ENCODE measurements at regions not wholly inside any gene's neighbourhood (a gene's known extent, or its start where the extent isn't known, plus 50 kb on each side); places are given as distances from the start of the nearest gene placed in this dataset.

GRCh38 chr3:161577662-161578061 is 81.1 kb downstream of the OTOL1 start:
- TF ChIP-seq EP300 (IDR thresholded peaks at IDR 0.05; ENCODE audit: borderline replicate concordance), result no peak

GRCh38 chr3:161579395-161580126 is 83.0 kb downstream of the OTOL1 start:
- TF ChIP-seq CREB1 (IDR thresholded peaks at IDR 0.05; ENCODE audit: low read depth) (no peak), YY1 (IDR thresholded peaks at IDR 0.05; ENCODE audit: low read depth) (no peak), NFIC (IDR thresholded peaks at IDR 0.05) (no peak), REST (IDR thresholded peaks at IDR 0.05; ENCODE audit: low read depth) (no peak), ZBTB7A (IDR thresholded peaks at IDR 0.05; ENCODE audit: low read depth) (no peak), MAX (IDR thresholded peaks at IDR 0.05) (no peak), CEBPB (IDR thresholded peaks at IDR 0.05) (no peak), EGR1 (IDR thresholded peaks at IDR 0.05) (no peak), TAF1 (IDR thresholded peaks at IDR 0.05; ENCODE audit: low read depth) (no peak), RAD21 (IDR thresholded peaks at IDR 0.05; ENCODE audit: low read depth) (no peak)

- TF ChIP-seq FOXM1 (IDR thresholded peaks at IDR 0.05; ENCODE audit: borderline replicate concordance, low read depth), result no peak
- no peak for TF ChIP-seq NFIC (IDR thresholded peaks at IDR 0.05)
- TF ChIP-seq TCF12 (IDR thresholded peaks at IDR 0.05; ENCODE audit: low read depth), result no peak
- no peak for TF ChIP-seq RAD21 (IDR thresholded peaks at IDR 0.05; ENCODE audit: low read depth)
- TF ChIP-seq CEBPB (IDR thresholded peaks at IDR 0.05), result no peak
- TF ChIP-seq YY1 (IDR thresholded peaks at IDR 0.05; ENCODE audit: low read depth), result no peak
- no peak for TF ChIP-seq MAX (IDR thresholded peaks at IDR 0.05)
- TF ChIP-seq EP300 (IDR thresholded peaks at IDR 0.05; ENCODE audit: borderline replicate concordance), result no peak
- no peak for TF ChIP-seq TAF1 (IDR thresholded peaks at IDR 0.05; ENCODE audit: low read depth)
- no peak for TF ChIP-seq ZBTB7A (IDR thresholded peaks at IDR 0.05; ENCODE audit: low read depth)
- no peak for TF ChIP-seq CREB1 (IDR thresholded peaks at IDR 0.05; ENCODE audit: low read depth)
- no peak for TF ChIP-seq REST (IDR thresholded peaks at IDR 0.05; ENCODE audit: low read depth)
- no peak for TF ChIP-seq EGR1 (IDR thresholded peaks at IDR 0.05)
- no peak for TF ChIP-seq USF1 (IDR thresholded peaks at IDR 0.05)
- no peak for TF ChIP-seq TEAD4 (IDR thresholded peaks at IDR 0.05)
These were observed 89.3 kb downstream of the OTOL1 start for GRCh38 chr3:161585922-161586321.

- TF ChIP-seq EP300 (IDR thresholded peaks at IDR 0.05; ENCODE audit: borderline replicate concordance) (no peak), TCF12 (IDR thresholded peaks at IDR 0.05; ENCODE audit: low read depth) (no peak), USF1 (IDR thresholded peaks at IDR 0.05) (no peak), CEBPB (IDR thresholded peaks at IDR 0.05) (no peak)
These were observed 90.1 kb downstream of the OTOL1 start for GRCh38 chr3:161586556-161587235.

GRCh38 chr3:161598639-161599038 is 102.0 kb downstream of the OTOL1 start:
- no peak for TF ChIP-seq EGR1 (IDR thresholded peaks at IDR 0.05)
- no peak for TF ChIP-seq RAD21 (IDR thresholded peaks at IDR 0.05; ENCODE audit: low read depth)
- no peak for TF ChIP-seq CEBPB (IDR thresholded peaks at IDR 0.05)
- no peak for TF ChIP-seq TAF1 (IDR thresholded peaks at IDR 0.05; ENCODE audit: low read depth)
- no peak for TF ChIP-seq YY1 (IDR thresholded peaks at IDR 0.05; ENCODE audit: low read depth)
- no peak for TF ChIP-seq FOXM1 (IDR thresholded peaks at IDR 0.05; ENCODE audit: borderline replicate concordance, low read depth)
- TF ChIP-seq ZBTB7A (IDR thresholded peaks at IDR 0.05; ENCODE audit: low read depth), result no peak
- TF ChIP-seq NFIC (IDR thresholded peaks at IDR 0.05), result no peak

GRCh38 chr3:161599697-161600096 is 103.1 kb downstream of the OTOL1 start:
- TF ChIP-seq EP300 (IDR thresholded peaks at IDR 0.05; ENCODE audit: borderline replicate concordance) (no peak), EGR1 (IDR thresholded peaks at IDR 0.05) (no peak), USF1 (IDR thresholded peaks at IDR 0.05) (no peak), REST (IDR thresholded peaks at IDR 0.05; ENCODE audit: low read depth) (no peak), RAD21 (IDR thresholded peaks at IDR 0.05; ENCODE audit: low read depth) (no peak), TCF12 (IDR thresholded peaks at IDR 0.05; ENCODE audit: low read depth) (no peak), MAX (IDR thresholded peaks at IDR 0.05) (no peak), CREB1 (IDR thresholded peaks at IDR 0.05; ENCODE audit: low read depth) (no peak), YY1 (IDR thresholded peaks at IDR 0.05; ENCODE audit: low read depth) (no peak), TAF1 (IDR thresholded peaks at IDR 0.05; ENCODE audit: low read depth) (no peak), FOXM1 (IDR thresholded peaks at IDR 0.05; ENCODE audit: borderline replicate concordance, low read depth) (no peak), ZBTB7A (IDR thresholded peaks at IDR 0.05; ENCODE audit: low read depth) (no peak), NFIC (IDR thresholded peaks at IDR 0.05) (no peak), TEAD4 (IDR thresholded peaks at IDR 0.05) (no peak), CEBPB (IDR thresholded peaks at IDR 0.05) (no peak)
